IPS-15b (cell line): ENCODE measurements at regions not wholly inside any gene's neighbourhood (a gene's known extent, or its start where the extent isn't known, plus 50 kb on each side); places are given as distances from the start of the nearest gene placed in this dataset.
"Not testable (repeated sequence)": the region's sequence is repeated elsewhere in the genome, so short reads cannot be mapped to it uniquely, and the experiment has no call there.

ENCODE experiments used
- H3K27me3 ChIP-seq: one replicate; pipeline ENCODE4 v1.6.1; 2013; ENCODE audit warnings: low read length; ENCODE audit not compliant: control insufficient read depth, insufficient read depth
- H3K36me3 ChIP-seq: one replicate; pipeline ENCODE4 v1.6.1; 2013; ENCODE audit warnings: low read length; ENCODE audit not compliant: control insufficient read depth, insufficient read depth
- H3K4me1 ChIP-seq: one replicate; pipeline ENCODE4 v1.6.1; 2013; ENCODE audit warnings: mild to moderate bottlenecking, low read length; ENCODE audit not compliant: control insufficient read depth, insufficient read depth
- H3K4me3 ChIP-seq: one replicate; pipeline ENCODE4 v1.5.1; 2013; ENCODE audit warnings: low read depth, low read length
- H3K9ac ChIP-seq: one replicate; pipeline ENCODE4 v1.6.1; 2013; ENCODE audit warnings: low read depth, mild to moderate bottlenecking, low read length
- H3K9me3 ChIP-seq: one replicate; pipeline ENCODE4 v1.6.1; 2013; ENCODE audit warnings: mild to moderate bottlenecking, low read length; ENCODE audit not compliant: control insufficient read depth, insufficient read depth

GRCh38 chr7:94176694-94177200 lies 172.6 kb upstream of the BET1 start:
- no peaks in the 10 kb centered on the region for H3K9me3 ChIP-seq
- no peak overlapping the region for H3K9ac ChIP-seq
- H3K4me3 ChIP-seq: no peak overlapping the region
- H3K27me3 ChIP-seq: no peaks in the 10 kb centered on the region
- no peaks in the 10 kb centered on the region for H3K4me1 ChIP-seq
- no peaks in the 10 kb centered on the region for H3K36me3 ChIP-seq

DNA sequence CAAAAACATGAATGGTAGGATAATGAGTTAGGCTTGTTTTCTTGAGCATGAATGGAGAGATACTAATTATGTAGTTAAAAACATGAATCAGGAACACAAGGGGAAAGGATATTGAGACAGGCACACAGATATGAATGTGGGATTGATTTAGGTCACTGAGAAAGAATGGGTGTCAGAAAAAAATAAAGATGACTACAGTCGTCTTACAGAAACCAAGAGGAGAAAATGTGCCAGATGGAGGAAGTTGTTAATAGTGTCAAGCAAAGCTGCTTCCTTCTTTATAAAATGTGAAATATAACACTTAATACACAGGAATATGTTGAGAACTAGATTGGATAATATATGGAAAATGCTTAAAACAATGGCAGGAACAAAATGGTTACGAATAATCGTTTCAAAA lies 173.3 kb upstream of the BET1 start:
- no peak overlapping the region for H3K9ac ChIP-seq
- no peaks in the 10 kb centered on the region for H3K4me1 ChIP-seq
- no peaks in the 10 kb centered on the region for H3K27me3 ChIP-seq
- no peaks in the 10 kb centered on the region for H3K9me3 ChIP-seq
- H3K36me3 ChIP-seq: no peaks in the 10 kb centered on the region
- no peak overlapping the region for H3K4me3 ChIP-seq

DNA sequence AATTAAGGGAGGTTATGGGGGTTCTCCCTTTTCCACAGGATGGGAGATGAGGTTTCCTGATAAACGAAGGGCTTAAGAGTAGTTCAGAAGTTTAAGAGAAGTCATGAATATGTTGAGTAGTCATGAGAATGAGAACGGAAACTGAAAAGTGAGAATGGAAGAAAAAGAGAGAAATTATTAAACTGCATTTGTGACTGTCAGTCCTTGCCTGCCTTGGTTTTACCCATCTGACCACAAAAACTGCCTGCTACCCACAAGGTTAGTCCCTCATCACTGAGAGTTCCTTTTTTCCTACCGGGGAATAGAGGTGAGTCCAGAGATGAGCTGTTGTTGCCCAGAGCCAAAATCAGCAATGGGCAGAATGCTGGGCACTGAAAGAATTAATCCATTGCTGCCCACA lies 174.1 kb upstream of the BET1 start:
- no peaks in the 10 kb centered on the region for H3K27me3 ChIP-seq
- no peak overlapping the region for H3K9ac ChIP-seq
- H3K36me3 ChIP-seq: no peaks in the 10 kb centered on the region
- H3K4me1 ChIP-seq: no peaks in the 10 kb centered on the region
- H3K9me3 ChIP-seq: no peaks in the 10 kb centered on the region
- H3K4me3 ChIP-seq: no peak overlapping the region

GRCh38 chr7:94179466-94179865 lies 175.3 kb upstream of the BET1 start:
- Histone ChIP-seq H3K4me3 (no peak overlapping the region), H3K27me3 (no peaks in the 10 kb centered on the region)

GRCh38 chr7:94182066-94182465 lies 177.9 kb upstream of the BET1 start:
- Histone ChIP-seq H3K9me3 (no peaks in the 10 kb centered on the region), H3K27me3 (no peaks in the 10 kb centered on the region), H3K36me3 (no peaks in the 10 kb centered on the region), H3K4me3 (no peak overlapping the region), H3K4me1 (no peaks in the 10 kb centered on the region), H3K9ac (no peak overlapping the region)

More at GRCh38 chr7:94179466-94179865, 175.3 kb upstream of the BET1 start:
- Histone ChIP-seq H3K4me1 (no peaks in the 10 kb centered on the region), H3K9ac (no peak overlapping the region), H3K9me3 (no peaks in the 10 kb centered on the region), H3K36me3 (no peaks in the 10 kb centered on the region)

DNA sequence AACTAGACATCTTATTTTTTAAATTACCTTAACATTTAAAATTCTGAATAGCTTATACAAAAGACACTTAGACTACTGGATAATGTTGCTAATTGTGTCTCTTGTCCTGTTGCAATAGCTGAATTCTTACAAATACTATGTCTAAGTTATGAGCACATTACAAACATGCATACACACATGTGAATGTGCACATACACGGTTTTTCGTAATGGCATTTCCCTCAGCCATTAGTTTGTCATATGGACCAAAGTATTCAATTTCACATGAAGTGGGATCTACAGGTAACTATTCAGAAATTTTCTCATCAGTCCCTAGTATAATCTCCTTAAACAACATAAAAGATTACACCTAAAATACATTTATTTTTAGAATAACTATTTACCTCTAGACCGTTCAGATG lies 178.6 kb upstream of the BET1 start:
- Histone ChIP-seq H3K9me3 (no peaks in the 10 kb centered on the region), H3K4me1 (no peaks in the 10 kb centered on the region), H3K9ac (no peak overlapping the region), H3K27me3 (no peaks in the 10 kb centered on the region), H3K4me3 (no peak overlapping the region), H3K36me3 (no peaks in the 10 kb centered on the region)

GRCh38 chr7:94183289-94183749 lies 179.2 kb upstream of the BET1 start:
- Histone ChIP-seq H3K27me3 (no peaks in the 10 kb centered on the region), H3K9ac (no peak overlapping the region), H3K36me3 (no peaks in the 10 kb centered on the region), H3K4me1 (no peaks in the 10 kb centered on the region), H3K4me3 (no peak overlapping the region), H3K9me3 (no peaks in the 10 kb centered on the region)

GRCh38 chr7:94183891-94184290 lies 179.7 kb upstream of the BET1 start:
- no peaks in the 10 kb centered on the region for H3K36me3 ChIP-seq
- no peaks in the 10 kb centered on the region for H3K4me1 ChIP-seq
- H3K27me3 ChIP-seq: no peaks in the 10 kb centered on the region
- H3K9ac ChIP-seq: no peak overlapping the region
- no peak overlapping the region for H3K4me3 ChIP-seq
- H3K9me3 ChIP-seq: no peaks in the 10 kb centered on the region

GRCh38 chr7:94188350-94188749 lies 184.2 kb upstream of the BET1 start:
- Histone ChIP-seq H3K4me1 (peaks cover 2% of the 10 kb centered on the region), H3K4me3 (no peak overlapping the region), H3K27me3 (no peaks in the 10 kb centered on the region), H3K9ac (no peak overlapping the region), H3K9me3 (no peaks in the 10 kb centered on the region), H3K36me3 (no peaks in the 10 kb centered on the region)

- Histone ChIP-seq H3K9me3 (no peaks in the 10 kb centered on the region), H3K36me3 (no peaks in the 10 kb centered on the region), H3K27me3 (no peaks in the 10 kb centered on the region), H3K4me3 (no peak overlapping the region), H3K9ac (no peak overlapping the region), H3K4me1 (peaks cover 2% of the 10 kb centered on the region)
Measured at GRCh38 chr7:94190599-94191061, 186.5 kb upstream of the BET1 start.

GRCh38 chr7:94194426-94194825 lies 190.3 kb upstream of the BET1 start:
- not testable (repeated sequence) for H3K4me1 ChIP-seq, H3K9me3 ChIP-seq, H3K9ac ChIP-seq, H3K36me3 ChIP-seq, H3K4me3 ChIP-seq, H3K27me3 ChIP-seq

- H3K4me3 ChIP-seq: no peak overlapping the region
Measured at GRCh38 chr7:94195201-94195600, 191.0 kb upstream of the BET1 start.

More at GRCh38 chr7:94195201-94195600, 191.0 kb upstream of the BET1 start:
- Histone ChIP-seq H3K27me3 (no peaks in the 10 kb centered on the region), H3K9me3 (no peaks in the 10 kb centered on the region), H3K36me3 (no peaks in the 10 kb centered on the region), H3K4me1 (peaks cover 2% of the 10 kb centered on the region), H3K9ac (no peak overlapping the region)
